ENCODE measurements at regions not wholly inside any gene's neighbourhood (a gene's known extent, or its start where the extent isn't known, plus 50 kb on each side); places are given as distances from the start of the nearest gene placed in this dataset.

- no peak overlapping the region for H3K4me3 ChIP-seq (ENCODE audit: low read depth, low read length)
- DNase-seq (ENCODE audit: low read depth): no peak
Observed at GRCh38 chr2:17271416-17271815, 246.8 kb downstream of the RAD51AP2 start.

GRCh38 chr2:17270894-17271293 lies 247.3 kb downstream of the RAD51AP2 start:
- no peak overlapping the region for H3K4me3 ChIP-seq (ENCODE audit: low read depth, low read length)
- no peak for DNase-seq (ENCODE audit: low read depth)

GRCh38 chr2:17263570-17263968 lies 254.7 kb downstream of the RAD51AP2 start:
- no peak for DNase-seq (ENCODE audit: low read depth)
- no peak overlapping the region for H3K4me3 ChIP-seq (ENCODE audit: low read depth, low read length)

GRCh38 chr2:17262854-17263569 lies 255.2 kb downstream of the RAD51AP2 start:
- DNase-seq (ENCODE audit: low read depth): no peak
- H3K4me3 ChIP-seq (ENCODE audit: low read depth, low read length): no peak overlapping the region

GRCh38 chr2:17259613-17260012 lies 258.6 kb downstream of the RAD51AP2 start:
- H3K4me3 ChIP-seq (ENCODE audit: low read depth, low read length): no peak overlapping the region
- no peak for DNase-seq (ENCODE audit: low read depth)

- no peak for DNase-seq (ENCODE audit: low read depth)
Observed at GRCh38 chr2:17258861-17259260, 259.4 kb downstream of the RAD51AP2 start.

GRCh38 chr2:17257189-17257909 lies 260.9 kb downstream of the RAD51AP2 start:
- no peak overlapping the region for H3K4me3 ChIP-seq (ENCODE audit: low read depth, low read length)
- DNase-seq (ENCODE audit: low read depth): peak; percentile 39

More at GRCh38 chr2:17258861-17259260, 259.4 kb downstream of the RAD51AP2 start:
- no peak overlapping the region for H3K4me3 ChIP-seq (ENCODE audit: low read depth, low read length)

- DNase-seq (ENCODE audit: low read depth): no peak
Observed at GRCh38 chr2:17255071-17255470, 263.2 kb downstream of the RAD51AP2 start.

GRCh38 chr2:17254421-17254820 lies 263.8 kb downstream of the RAD51AP2 start:
- no peak for DNase-seq (ENCODE audit: low read depth)
- no peak overlapping the region for H3K4me3 ChIP-seq (ENCODE audit: low read depth, low read length)

More at GRCh38 chr2:17255071-17255470, 263.2 kb downstream of the RAD51AP2 start:
- no peak overlapping the region for H3K4me3 ChIP-seq (ENCODE audit: low read depth, low read length)

GRCh38 chr2:17252258-17252657 lies 266.0 kb downstream of the RAD51AP2 start:
- no peak overlapping the region for H3K4me3 ChIP-seq (ENCODE audit: low read depth, low read length)
- no peak for DNase-seq (ENCODE audit: low read depth)

- DNase-seq (ENCODE audit: low read depth): no peak
- H3K4me3 ChIP-seq (ENCODE audit: low read depth, low read length): no peak overlapping the region
Observed at GRCh38 chr2:17251171-17251570, 267.1 kb downstream of the RAD51AP2 start.

- H3K4me3 ChIP-seq (ENCODE audit: low read depth, low read length): no peak overlapping the region
- DNase-seq (ENCODE audit: low read depth): no peak
Observed at GRCh38 chr2:17249249-17249648, 269.0 kb downstream of the RAD51AP2 start.

GRCh38 chr2:17245906-17246305 lies 272.3 kb downstream of the RAD51AP2 start:
- no peak for DNase-seq (ENCODE audit: low read depth)
- H3K4me3 ChIP-seq (ENCODE audit: low read depth, low read length): no peak overlapping the region

- no peak for DNase-seq (ENCODE audit: low read depth)
- no peak overlapping the region for H3K4me3 ChIP-seq (ENCODE audit: low read depth, low read length)
Observed at GRCh38 chr2:17242813-17243485, 275.3 kb downstream of the RAD51AP2 start.

GRCh38 chr2:17239550-17239949 lies 278.7 kb downstream of the RAD51AP2 start:
- no peak overlapping the region for H3K4me3 ChIP-seq (ENCODE audit: low read depth, low read length)
- DNase-seq (ENCODE audit: low read depth): no peak

GRCh38 chr2:17235167-17235566 lies 283.1 kb downstream of the RAD51AP2 start:
- no peak overlapping the region for H3K4me3 ChIP-seq (ENCODE audit: low read depth, low read length)
- DNase-seq (ENCODE audit: low read depth): no peak

GRCh38 chr2:17232776-17233556 lies 285.3 kb downstream of the RAD51AP2 start:
- no peak overlapping the region for H3K4me3 ChIP-seq (ENCODE audit: low read depth, low read length)
- DNase-seq (ENCODE audit: low read depth): no peak

GRCh38 chr2:17231394-17231965 lies 286.8 kb downstream of the RAD51AP2 start:
- no peak for DNase-seq (ENCODE audit: low read depth)
- H3K4me3 ChIP-seq (ENCODE audit: low read depth, low read length): no peak overlapping the region

GRCh38 chr2:17229414-17229813 lies 288.8 kb downstream of the RAD51AP2 start:
- DNase-seq (ENCODE audit: low read depth): no peak
- no peak overlapping the region for H3K4me3 ChIP-seq (ENCODE audit: low read depth, low read length)

Data from skeletal muscle cell (primary cell).